GM19240 (cell line): ENCODE measurements at regions not wholly inside any gene's neighbourhood (a gene's known extent, or its start where the extent isn't known, plus 50 kb on each side); places are given as distances from the start of the nearest gene placed in this dataset.

Experiments
- DNase-seq: peaks from one replicate; pipeline ENCODE4 v3.0.0; 2011; ENCODE audit warnings: low spot score; ENCODE audit not compliant: insufficient read length

DNA sequence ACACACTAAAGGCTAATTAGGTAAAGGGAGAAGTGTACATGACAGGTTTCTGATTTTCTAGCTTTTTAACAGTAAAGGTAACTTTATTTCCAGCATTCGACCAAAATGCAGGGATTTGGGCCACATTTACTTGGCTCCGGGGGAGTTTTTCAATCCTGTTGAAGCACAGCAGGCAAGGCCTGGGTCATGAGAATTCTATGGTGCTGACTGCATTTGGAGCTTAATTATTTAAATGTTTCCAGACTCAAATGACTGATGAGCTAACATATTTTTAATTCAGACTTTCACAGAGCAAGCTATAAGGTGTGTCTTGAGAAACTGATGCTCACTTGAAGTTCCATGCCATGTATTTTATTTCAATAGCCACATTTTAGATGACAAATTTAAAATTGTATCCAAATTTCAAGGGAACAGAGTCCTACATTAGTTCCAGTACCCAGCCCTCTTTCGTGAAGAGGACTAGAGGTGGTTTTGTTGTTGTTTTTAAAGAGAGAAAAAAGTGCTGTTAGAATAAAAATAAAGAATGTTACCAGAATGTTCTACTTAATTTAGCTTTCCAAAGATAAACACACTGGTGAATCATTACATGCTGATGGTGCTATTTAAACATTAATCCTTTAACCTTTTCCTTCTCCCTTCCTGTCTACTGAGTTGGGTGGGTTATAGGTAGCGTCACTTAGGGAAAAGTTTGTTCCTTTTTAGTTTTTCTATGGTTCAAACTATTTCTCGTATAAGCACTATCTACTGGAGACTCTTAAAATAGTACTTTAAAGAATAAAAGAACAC, 82.3 kb upstream of the PHACTR2 start:
- no peak for DNase-seq

DNA sequence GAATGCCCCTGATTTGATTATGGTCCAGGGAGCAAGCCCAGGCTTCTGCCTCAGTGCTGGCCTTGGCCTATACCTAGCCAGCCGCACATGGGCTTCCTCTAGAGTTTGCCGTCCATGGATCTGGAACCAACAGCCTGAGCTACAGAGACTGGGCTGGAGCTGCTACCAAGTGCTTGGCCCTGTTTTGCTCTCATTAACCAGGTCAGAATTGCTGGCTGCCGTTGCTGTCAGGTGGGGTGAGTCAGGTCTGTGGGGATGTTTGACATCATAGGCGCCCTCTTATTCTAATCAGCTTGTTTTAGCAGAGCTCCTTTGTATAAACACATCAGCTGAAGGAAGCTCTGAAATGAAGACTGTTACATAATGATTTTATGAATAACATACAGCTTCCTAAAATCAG, 83.1 kb upstream of the PHACTR2 start:
- DNase-seq = no peak

DNA sequence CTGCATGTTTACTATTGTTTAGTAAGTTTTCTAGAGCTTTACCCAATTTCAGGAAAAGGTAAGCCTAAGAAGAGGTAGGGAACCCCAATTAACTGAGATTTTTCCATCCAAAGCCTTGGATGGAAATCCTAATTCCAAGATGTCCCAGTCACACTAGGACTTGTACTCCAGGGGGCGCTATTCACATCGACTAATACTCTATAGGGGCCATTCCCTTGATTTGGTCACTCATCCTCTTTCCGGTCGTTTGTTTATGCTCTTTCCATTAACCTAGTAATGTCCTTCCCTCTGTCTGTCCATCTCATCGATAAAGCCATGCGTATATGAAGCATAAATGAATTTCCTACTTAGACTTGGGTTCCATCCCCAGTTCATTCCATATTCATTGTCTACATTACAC, 80.8 kb upstream of the FUCA2 start:
- no peak for DNase-seq

DNA sequence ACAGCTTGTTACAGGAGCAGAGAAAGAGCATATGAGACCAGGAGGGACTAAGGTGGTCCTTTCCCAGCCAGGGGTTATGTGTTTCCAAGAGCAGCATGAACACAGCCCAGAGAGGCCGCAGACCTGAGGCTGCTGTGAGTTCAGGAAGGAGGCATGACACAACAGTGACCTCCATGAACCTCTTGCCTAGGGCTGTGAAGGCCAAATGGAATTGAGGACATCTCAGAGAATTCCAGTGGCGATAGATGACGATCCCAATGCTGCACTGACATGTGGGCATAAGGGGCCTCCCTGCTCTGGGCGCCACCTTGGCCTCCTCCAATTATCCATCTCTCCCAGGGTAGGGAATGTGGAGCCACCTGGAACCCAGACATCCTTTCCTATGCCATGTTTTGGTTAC, 79.9 kb upstream of the FUCA2 start:
- DNase-seq = no peak

DNA sequence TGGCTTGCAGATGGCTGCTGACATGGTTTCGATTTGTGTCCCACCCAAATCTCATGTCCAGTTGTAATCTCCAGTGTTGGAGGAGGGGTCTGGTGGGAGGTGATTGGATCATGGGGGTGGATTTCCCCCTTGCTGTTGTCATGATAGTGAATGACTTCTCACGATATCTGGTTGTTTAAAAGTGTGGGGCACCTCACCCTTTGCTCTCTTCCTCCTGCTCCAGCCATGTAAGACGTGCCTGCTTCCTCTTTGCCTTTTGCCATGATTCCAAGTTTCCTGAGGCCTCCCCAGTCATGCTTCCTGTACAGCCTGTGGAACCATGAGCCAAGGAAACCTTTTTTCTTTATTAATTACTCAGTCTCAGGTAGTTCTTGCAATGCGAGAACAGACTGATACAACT, 77.6 kb upstream of the FUCA2 start:
- no peak for DNase-seq

DNA sequence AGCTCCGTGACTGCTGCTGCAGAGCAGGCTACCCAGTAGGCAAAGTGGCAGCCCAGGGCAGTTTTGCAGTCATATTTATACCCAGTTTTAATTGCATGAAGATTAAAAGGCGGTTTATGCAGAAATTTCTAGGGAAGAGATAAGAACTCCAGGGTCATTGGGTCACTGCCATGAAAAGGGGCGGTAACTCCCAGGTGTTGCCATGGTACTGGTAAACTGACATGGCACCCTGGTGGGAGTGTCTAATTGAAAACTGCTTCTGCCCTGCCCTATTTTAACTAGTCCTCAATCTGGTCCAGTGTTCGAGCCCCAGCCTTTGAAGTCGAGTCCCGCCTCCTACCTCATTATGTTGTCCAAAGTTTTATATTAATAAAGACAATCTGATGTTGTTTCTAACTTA, 75.0 kb upstream of the FUCA2 start:
- no peak for DNase-seq

DNA sequence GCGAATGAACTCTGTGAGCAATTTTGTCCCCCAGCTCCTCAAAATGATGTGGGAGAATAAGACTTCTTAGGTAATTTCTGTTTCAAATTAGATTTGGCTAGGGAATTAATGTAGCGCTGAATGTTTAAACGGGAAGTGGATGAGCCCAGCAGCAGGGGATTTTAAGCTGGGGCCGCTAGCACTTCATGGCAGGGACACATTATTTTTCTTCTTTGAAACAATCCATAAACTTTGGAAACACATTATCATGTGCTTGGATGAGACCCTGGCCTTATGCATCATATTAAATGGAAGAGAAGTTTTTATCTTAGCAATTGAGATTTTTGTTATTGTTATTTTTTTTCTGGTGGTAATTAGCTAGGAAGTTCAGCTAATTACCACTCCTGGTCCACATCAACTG, 74.2 kb upstream of the FUCA2 start:
- DNase-seq = no peak

DNA sequence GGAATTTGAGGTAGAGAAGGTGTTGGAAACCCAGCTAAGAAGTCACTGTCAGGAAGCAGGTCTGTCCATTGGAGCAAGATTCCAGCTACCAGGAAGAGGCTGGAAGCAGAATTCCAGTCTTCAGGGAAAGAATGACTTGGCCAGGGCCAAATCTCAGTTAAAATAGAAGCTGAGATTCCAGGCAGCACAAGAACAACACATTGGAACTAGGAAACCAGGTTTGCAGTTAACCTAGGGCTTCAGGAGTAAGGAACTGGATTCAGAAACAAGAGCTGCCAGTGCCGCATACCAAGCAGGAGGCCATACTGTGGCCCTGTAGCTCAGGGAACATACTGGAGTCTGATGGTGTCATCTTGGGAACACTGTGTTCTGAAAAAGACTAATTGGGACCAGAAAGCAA, 73.7 kb upstream of the FUCA2 start:
- DNase-seq = no peak

DNA sequence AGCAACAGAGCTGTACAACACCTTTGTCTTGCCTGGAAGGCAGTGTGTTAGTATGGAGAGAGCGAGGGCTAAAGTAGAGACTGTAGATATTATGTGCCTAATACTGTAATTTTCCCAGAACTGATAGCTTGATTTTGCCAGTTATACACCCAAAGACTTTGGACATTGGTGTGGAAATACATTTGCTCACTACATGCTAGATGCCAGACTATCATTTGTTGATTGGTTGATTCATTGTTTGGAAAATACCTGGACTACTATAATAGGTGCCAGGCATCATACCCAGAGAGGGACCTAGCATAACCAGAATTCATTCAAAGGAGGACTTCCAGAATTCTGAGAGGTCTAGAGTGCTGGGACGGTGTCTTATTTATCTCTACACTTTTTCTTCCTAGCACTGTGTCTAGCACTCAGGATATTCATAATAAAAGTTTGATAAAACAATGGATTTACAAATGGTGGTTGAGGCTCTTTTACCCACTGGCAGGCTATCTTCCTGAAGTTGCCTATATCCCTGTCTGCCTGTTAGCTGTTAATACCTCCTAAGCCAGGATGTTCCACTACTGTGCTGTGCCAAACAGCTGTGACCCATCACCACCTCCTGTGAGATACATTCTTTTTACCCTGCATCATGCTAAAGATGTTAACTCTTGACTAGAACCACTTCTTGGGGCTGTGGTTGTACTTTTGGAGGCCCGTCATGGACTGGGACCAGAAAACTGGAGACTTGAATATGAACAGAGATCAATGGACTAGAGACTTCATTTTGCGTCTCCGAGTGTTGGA, 72.2 kb upstream of the FUCA2 start:
- no peak for DNase-seq

DNA sequence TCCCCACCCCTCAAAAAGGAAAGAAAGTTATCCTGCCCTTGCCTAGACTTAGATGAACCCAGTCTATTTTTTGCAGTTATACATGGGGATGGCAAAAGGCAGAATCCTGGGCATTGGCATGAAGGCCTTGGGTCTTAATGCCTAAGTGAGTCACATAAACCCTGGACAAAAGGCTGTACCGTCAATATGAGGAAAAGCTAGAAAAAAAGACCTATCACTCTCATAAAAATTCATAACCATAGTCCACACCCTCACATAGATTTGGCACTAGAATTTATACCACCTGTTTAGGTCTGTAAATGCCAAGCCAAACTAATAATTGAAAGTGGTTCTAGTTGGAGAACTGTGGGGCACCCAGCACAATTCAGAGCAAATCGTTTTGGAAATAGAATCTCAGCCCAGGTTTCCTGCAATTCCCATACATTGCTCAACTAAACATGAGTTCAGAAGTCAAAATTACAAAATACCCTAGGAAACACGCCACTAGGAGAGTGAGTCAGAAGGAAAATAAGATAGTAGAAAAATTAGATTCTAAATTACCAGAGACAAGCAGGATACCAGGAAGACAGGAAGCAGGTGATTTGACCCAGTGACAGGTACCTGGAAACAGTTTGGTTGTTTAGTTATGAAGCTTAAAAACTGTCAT, 70.4 kb upstream of the FUCA2 start:
- no peak for DNase-seq

DNA sequence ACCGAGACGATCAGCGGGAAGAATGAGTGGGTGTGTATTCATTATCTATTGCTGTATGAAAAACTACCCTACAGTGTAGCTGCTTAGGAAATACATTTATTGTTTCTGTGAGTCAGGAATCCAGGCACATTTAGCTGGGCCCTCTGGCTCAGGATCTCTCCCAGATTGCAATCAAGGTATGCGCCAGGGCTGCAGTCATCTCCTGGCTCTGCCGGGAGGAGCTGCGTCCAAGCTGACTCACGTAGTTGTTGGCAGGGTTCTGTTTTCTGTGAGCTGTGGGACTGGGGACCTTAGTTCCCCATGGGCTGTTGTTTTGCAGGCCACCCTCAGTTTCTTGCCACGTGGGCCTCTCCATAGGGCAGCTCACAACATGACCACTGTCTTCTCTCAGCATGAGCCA, 68.2 kb upstream of the FUCA2 start:
- no peak for DNase-seq

DNA sequence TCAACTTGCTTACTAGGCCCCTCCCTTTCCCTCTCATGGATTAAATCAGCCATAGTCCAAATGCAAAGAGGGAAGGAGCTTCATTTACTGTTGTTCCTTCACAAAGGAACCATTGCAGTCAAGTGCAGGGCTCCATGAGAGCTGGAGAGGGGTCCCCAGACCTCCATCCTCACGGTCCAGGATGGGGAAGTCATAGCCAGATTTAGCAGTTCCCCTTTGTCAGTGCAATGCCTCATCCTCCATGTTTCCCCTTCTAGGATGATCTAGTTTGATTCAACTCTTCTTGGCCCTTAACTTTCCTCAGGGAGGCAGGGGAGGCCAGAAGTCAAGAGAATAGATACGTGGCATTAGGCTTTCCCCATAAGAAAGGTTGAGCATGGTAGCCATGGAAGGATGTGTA, 66.5 kb upstream of the FUCA2 start:
- no peak for DNase-seq

DNA sequence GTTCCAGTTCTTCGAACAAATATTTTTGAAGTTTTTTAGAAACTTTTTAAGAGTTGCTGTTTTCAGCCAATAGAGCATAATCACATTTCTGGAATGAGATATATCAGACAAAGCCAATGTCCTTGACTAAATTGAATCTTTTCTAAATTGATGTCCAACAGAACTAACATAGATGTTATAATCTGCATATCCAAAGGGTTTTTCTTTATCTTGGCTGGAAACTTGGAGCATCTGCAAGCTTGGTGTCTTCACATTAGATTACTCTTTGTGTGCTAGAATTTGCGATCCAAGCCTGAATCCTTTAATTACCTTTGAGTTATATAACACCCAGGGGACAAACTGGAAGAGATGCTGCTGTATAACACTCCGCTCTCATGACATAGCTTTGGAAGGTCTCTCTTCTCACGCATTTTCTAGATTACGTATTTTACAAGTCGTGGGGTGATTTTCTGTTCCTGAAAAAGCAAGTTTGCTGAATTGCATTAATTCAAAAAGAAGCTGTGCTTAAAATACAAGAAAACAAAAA, 64.4 kb upstream of the FUCA2 start:
- DNase-seq = no peak

DNA sequence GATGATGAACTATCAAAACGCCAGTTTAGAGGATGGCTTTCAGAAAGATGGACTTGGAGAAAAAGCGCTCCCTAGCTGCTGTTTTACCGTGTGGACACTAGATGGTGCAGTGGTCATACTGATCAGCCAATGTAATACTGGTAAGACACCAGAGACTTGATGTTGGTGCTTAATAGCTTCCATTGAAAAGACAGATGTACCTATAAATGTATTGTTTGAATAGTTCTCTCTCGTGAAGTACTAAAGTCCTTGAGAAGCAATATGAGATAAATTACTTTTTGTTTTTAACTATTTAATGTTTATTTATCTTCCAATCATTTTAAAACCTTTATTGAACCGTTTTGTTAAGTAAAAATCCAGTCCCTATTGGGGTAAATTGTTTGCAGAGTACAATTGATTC, 63.9 kb upstream of the FUCA2 start:
- peak; percentile 60 for DNase-seq

DNA sequence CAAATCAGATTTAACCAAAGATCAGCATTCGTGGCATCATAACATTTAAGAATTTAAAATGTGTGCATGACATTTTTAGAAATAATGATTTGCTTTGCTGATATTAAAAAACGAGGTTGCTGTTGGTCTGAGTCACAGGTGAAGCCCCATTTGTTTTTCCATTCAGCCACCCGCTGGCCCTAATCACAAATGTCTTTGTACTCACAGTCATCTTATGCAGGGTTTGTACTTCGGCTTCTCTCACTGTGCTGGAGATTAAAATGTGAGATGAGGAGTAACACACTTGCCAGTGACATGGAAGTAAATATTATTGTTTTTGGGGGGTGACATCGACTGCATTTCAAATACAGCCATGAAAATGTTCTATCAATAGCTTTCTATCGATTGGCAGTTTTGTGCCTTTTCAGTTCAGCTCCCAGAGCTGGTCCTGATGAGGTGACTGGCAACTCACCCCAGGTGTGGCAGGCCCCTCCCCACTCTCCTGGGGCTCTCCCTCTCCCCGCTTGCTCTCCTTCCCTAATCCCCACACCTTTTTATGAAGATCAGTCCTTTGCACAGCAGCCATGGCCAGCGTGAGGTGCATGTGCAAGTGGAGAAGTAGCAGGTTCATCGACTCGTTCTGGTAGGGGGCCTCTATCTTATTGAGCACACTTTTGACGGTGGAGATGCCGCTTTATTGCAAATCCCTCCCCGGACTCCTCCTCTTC, 58.8 kb upstream of the FUCA2 start:
- DNase-seq = no peak

DNA sequence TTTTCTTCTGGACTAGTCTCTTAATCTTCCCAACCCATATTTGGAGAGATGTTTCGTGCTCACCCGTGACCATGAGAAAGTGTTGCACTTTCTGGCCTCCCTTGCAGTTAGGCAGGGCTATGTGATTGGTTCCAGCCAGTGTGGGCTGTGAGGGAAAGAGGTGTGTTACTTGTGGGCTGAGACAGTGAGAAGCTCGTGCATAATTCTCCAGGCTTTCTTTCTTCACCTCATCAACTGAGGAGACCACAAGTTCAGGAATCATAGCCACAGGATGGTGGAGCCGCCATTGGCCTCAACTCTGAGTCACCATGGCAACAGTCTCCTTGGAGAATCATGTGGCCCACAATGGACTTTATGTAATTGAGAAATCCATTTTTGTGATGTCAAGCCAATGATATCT, 57.5 kb upstream of the FUCA2 start:
- DNase-seq = no peak

DNA sequence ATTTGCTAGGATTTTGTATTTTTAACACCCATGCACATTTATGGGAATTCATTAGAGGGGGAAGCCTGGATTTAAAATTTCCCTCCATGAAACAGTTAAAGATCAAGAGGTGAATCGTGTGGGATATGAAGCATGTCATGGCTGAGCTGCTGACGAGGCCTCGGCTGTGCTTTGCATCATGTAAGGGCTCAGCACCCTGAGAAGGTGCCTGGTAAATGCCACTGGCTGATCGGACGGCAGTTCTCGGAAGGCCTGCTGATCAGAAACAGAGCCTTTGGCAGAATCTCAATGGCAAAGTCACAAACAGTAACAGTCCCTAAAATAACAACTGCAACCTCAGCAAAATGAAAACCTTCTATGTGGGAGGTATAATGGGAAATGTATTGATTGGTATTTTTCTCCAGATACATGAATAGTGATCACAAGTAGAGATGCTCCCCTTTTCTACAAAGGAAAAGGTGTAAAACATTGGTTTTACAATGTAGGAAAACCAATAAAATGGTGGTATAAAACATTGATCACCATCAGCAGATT, 53.0 kb upstream of the FUCA2 start:
- DNase-seq = no peak

DNA sequence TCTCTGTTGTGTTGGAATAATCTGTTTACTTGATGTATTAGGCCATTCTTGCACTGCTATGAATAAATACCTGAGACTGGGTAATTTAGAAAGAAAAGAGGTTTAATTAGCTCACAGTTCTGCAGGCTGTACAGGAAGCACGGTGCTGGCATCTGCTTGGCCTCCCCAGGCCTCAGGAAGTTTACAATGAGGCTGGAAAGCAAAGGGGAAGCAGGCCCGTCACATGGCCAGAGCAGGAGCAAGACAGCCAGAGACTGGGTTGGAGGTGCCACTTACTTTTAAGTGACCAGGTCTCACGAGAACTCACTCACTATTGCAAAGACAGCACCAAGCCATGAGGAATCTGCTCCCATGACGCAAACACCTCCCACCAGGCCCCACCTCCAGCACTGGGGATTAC, 50.6 kb upstream of the FUCA2 start:
- DNase-seq = no peak
